Ramos (cell line): ENCODE measurements at regions not wholly inside any gene's neighbourhood (a gene's known extent, or its start where the extent isn't known, plus 50 kb on each side); places are given as distances from the start of the nearest gene placed in this dataset.
"Not testable (repeated sequence)": the region's sequence is repeated elsewhere in the genome, so short reads cannot be mapped to it uniquely, and the experiment has no call there.

Experiments used
- in situ Hi-C: fragments of 300-500 bp; cut with MboI; formaldehyde crosslinking; loops from one replicate; pipeline ENCODE4 v1.14.3; 2022; ENCODE audit warnings: low sequenced_read_pairs; ENCODE audit not compliant: unreplicated experiment

- in situ Hi-C loops, result not testable (repeated sequence)
Measured at GRCh38 chr15:31710806-31711205, 319.5 kb upstream of the CHRNA7 start.

- in situ Hi-C loops, result not testable (repeated sequence)
Measured at GRCh38 chr15:31715208-31715607, 315.1 kb upstream of the CHRNA7 start.

- in situ Hi-C loops, result not testable (repeated sequence)
Measured at GRCh38 chr15:31718625-31719024, 311.7 kb upstream of the CHRNA7 start.

- in situ Hi-C loops, result not testable (repeated sequence)
Measured at GRCh38 chr15:31719396-31720022, 310.8 kb upstream of the CHRNA7 start.

GRCh38 chr15:31723019-31723418 is 307.3 kb upstream of the CHRNA7 start:
- in situ Hi-C loops, result not testable (repeated sequence)

- in situ Hi-C loops, result not testable (repeated sequence)
Measured at GRCh38 chr15:31724903-31725302, 305.4 kb upstream of the CHRNA7 start.

GRCh38 chr15:31725619-31726018 is 304.7 kb upstream of the CHRNA7 start:
- in situ Hi-C loops, result not testable (repeated sequence)

- in situ Hi-C loops, result no loop called here
Measured at GRCh38 chr15:31727612-31728011, 302.7 kb upstream of the CHRNA7 start.

GRCh38 chr15:31732726-31733125 is 297.6 kb upstream of the CHRNA7 start:
- in situ Hi-C loops, result no loop called here

GRCh38 chr15:31733424-31733823 is 296.9 kb upstream of the CHRNA7 start:
- in situ Hi-C loops, result no loop called here

GRCh38 chr15:31740203-31740602 is 290.1 kb upstream of the CHRNA7 start:
- in situ Hi-C loops, result no loop called here

- in situ Hi-C loops, result no loop called here
Measured at GRCh38 chr15:31745841-31746240, 284.5 kb upstream of the CHRNA7 start.

GRCh38 chr15:31752065-31752762 is 278.1 kb upstream of the CHRNA7 start:
- in situ Hi-C loops, result no loop called here

GRCh38 chr15:31752905-31753304 is 277.4 kb upstream of the CHRNA7 start:
- in situ Hi-C loops, result no loop called here

- in situ Hi-C loops, result no loop called here
Measured at GRCh38 chr15:31758126-31758525, 272.2 kb upstream of the CHRNA7 start.

GRCh38 chr15:31768055-31768454 is 262.3 kb upstream of the CHRNA7 start:
- in situ Hi-C loops, result no loop called here

GRCh38 chr15:31774045-31774444 is 256.3 kb upstream of the CHRNA7 start:
- in situ Hi-C loops, result no loop called here

GRCh38 chr15:31776039-31776438 is 254.3 kb upstream of the CHRNA7 start:
- in situ Hi-C loops, result no loop called here

GRCh38 chr15:31781261-31781660 is 249.1 kb upstream of the CHRNA7 start:
- in situ Hi-C loops, result no loop called here

- in situ Hi-C loops, result no loop called here
Measured at GRCh38 chr15:31782016-31782783, 248.1 kb upstream of the CHRNA7 start.

- in situ Hi-C loops, result no loop called here
Measured at GRCh38 chr15:31782951-31783350, 247.4 kb upstream of the CHRNA7 start.
